T-helper 1 cell treated with Interleukin-12 subunit alpha and Interleukin-12 subunit beta and Interleukin-4 antibody, amounts not matched to agents 30 μg/mL and 1 μg/mL, for 36 hours (primary cell): ENCODE measurements at regions not wholly inside any gene's neighbourhood (a gene's known extent, or its start where the extent isn't known, plus 50 kb on each side); places are given as distances from the start of the nearest gene placed in this dataset.

Experiments used
- H3K27ac Mint-ChIP-seq: one replicate; pipeline ENCODE4 v1.8.0; 2021; ENCODE audit warnings: mild to moderate bottlenecking, mixed read lengths
- H3K27me3 Mint-ChIP-seq: one replicate; pipeline ENCODE4 v1.8.0; 2021; ENCODE audit warnings: low read depth, mixed read lengths
- H3K36me3 Mint-ChIP-seq: one replicate; pipeline ENCODE4 v1.8.0; 2021; ENCODE audit warnings: low read depth, mixed read lengths
- H3K4me1 Mint-ChIP-seq: one replicate; pipeline ENCODE4 v1.8.0; 2021; ENCODE audit warnings: low read depth, mixed read lengths
- H3K4me3 Mint-ChIP-seq: one replicate; pipeline ENCODE4 v1.8.0; 2021; ENCODE audit warnings: mild to moderate bottlenecking, moderate library complexity, mixed read lengths
- H3K9me3 Mint-ChIP-seq: one replicate; pipeline ENCODE4 v1.8.0; 2021; ENCODE audit warnings: mixed read lengths

DNA sequence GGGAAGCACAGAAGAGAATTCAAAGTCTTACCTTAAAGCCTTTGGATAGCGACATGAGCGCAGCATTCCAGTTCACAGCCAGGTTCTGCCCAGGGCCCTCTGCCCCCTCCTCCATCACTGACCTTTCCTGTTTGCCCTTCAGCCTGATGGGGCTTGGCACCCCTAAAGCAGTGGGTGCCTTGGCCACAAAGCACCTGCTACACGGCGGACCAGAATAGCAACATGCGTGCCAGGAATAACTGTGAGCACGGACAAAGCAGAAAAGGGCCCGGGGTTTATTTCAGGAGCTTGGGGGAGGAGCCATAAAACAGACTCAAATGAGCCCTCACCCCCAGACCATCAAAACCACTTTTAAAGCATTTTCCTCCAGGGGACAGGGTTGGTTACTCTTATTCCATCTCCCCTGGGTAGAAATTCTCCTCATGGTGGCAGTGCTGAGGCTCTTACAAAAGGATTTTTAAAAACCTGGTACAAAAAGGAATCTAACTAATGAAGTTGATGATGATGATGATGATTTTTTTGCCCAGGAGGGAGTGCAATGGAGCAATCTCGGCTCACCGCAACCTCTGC lies 135.4 kb downstream of the KLF13 start:
- Mint-ChIP-seq H3K36me3 (no peaks in the 10 kb centered on the region), H3K4me1 (peaks cover 26% of the 10 kb centered on the region), H3K9me3 (no peaks in the 10 kb centered on the region), H3K27ac (no peak overlapping the region), H3K4me3 (no peak overlapping the region), H3K27me3 (no peaks in the 10 kb centered on the region)

DNA sequence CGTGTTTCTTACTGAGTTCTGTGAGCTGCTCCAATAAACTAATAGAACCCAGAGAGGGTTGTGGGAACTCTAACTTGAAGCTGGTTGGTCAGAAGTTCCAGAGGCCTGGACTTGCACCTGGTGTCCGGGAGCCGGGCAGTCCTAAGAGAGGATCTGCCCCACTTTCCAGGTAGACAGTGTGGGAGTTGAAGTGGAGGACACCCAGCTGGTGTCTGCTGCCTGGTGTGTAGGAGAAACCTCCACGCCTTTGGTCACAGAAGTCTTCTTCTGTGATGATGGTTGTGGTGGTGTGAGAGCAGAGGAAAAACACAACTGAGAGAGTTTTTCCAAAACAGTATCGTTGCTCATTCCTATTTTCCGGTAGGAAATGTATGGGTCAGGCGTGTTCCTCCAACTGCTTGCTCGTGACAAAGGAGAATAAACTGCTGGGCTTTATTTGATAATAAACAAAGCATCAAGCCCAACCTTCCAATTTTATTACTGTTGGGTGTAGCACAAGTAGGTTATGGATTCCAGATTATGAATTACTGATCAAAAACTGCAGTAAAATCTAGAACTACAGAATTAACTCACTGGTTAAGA lies 137.0 kb downstream of the KLF13 start:
- H3K36me3 Mint-ChIP-seq = no peaks in the 10 kb centered on the region
- peaks cover 20% of the 10 kb centered on the region for H3K4me1 Mint-ChIP-seq
- no peaks in the 10 kb centered on the region for H3K27me3 Mint-ChIP-seq
- H3K9me3 Mint-ChIP-seq = no peaks in the 10 kb centered on the region
- no peak overlapping the region for H3K27ac Mint-ChIP-seq
- H3K4me3 Mint-ChIP-seq = no peak overlapping the region

DNA sequence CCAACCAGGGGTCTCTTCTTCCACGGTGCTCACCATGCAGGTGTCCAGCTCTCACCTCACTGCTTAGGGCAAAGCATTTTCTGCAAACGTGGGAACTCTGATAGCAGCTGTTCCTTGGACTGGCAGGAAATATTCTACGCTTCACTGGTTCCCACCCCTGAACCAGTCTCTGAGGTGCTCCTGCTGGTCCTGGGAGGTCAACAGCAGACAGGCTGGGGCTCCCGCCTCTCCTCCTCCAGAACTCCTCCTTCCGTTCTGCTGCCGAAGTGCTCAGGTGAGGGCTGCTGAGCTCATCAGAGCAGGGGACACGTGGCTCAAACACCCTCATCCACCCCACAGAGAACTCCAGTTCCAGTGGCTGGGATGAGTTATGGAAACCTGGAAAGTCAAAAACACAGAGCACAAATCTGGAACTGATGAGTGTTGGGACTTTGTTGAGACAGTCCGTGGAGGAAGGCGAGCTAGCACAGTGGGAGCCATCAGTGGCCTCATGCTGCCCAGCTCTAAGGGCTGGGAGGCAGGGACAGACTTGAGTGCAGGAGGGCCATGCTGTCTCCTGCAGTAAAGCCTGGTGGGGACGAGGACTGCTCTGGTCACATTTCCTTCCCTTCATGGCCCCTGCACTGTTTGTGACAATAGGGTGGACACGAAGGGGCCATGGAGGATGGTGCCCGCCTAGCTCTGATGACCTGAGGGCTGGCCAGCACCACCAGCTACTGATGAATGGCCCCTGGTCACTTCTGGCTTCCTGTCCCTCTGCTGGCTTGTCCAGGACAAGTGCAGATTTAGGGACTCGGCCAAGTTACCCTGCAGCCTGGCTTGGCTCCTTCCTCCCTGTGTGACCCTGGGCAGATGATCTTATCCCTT lies 137.8 kb downstream of the KLF13 start:
- Mint-ChIP-seq H3K27me3 (no peaks in the 10 kb centered on the region), H3K36me3 (no peaks in the 10 kb centered on the region), H3K9me3 (no peaks in the 10 kb centered on the region), H3K4me3 (no peak overlapping the region), H3K4me1 (peaks cover 12% of the 10 kb centered on the region), H3K27ac (no peak overlapping the region)

DNA sequence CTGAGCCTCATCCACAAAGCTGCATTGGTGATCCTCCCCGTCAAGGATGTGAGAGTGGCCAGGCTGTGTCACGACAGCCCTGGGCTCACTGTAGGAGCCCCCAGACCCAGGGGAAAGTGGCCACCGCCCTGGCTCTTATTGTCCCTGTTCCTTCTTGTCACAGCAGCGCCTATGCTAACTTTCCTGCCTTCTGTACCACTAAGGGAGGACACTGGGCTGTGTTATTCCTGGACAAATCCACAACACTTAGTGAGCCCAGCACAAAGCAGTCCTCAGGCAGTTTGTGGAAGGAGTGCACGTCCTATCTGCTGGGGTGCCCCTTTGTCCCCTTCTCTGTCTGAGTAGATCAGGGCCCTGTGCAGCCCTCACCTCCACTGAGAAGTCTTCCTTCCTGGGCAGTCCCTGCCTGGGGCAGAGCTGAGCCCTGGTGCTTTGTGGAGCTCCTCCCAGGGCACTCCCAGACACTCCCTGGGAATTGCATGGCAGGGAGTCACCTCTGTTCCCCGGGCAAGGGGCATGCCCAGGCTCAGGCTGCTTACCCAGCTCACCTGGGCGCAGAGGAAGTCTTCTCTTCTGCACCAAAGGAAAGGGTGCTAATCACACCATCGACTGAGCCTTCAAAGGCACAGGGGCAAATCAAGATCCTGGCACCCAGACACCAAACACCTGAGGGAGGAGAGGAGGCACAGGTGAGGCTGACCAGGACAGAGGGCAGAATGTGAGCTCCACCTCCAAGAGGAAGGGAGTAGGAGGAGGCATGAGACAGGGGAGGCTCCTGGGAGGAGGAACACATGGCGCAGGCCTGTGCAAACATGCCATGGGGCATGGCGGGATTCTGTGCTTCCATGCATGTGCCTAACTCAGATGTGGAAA lies 138.7 kb downstream of the KLF13 start:
- Mint-ChIP-seq H3K4me3 (no peak overlapping the region), H3K9me3 (no peaks in the 10 kb centered on the region), H3K27me3 (no peaks in the 10 kb centered on the region), H3K36me3 (no peaks in the 10 kb centered on the region), H3K4me1 (peaks cover 10% of the 10 kb centered on the region), H3K27ac (peak overlapping the region; percentile 55)

DNA sequence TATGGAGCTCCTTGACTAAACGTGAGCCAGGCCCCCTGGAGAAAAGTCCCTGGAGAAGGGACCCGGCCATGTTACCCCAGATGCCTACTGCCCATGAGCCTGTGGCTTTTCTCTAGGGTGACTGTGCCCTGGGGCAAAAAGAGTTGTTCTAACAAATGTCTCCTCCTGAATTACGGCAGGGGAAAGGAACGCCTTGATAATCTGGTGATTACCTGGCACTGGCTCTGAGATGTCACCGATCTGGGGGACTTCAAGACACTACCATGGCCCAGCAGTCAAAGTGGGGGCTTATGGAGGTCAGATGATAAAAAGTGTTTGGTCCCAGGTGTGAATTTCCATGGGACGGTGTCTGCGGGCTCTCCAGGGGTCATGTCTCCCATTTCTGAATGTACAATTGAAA lies 140.7 kb downstream of the KLF13 start:
- Mint-ChIP-seq H3K9me3 (no peaks in the 10 kb centered on the region), H3K27ac (no peak overlapping the region), H3K4me3 (no peak overlapping the region), H3K4me1 (peaks cover 17% of the 10 kb centered on the region), H3K36me3 (no peaks in the 10 kb centered on the region), H3K27me3 (no peaks in the 10 kb centered on the region)

DNA sequence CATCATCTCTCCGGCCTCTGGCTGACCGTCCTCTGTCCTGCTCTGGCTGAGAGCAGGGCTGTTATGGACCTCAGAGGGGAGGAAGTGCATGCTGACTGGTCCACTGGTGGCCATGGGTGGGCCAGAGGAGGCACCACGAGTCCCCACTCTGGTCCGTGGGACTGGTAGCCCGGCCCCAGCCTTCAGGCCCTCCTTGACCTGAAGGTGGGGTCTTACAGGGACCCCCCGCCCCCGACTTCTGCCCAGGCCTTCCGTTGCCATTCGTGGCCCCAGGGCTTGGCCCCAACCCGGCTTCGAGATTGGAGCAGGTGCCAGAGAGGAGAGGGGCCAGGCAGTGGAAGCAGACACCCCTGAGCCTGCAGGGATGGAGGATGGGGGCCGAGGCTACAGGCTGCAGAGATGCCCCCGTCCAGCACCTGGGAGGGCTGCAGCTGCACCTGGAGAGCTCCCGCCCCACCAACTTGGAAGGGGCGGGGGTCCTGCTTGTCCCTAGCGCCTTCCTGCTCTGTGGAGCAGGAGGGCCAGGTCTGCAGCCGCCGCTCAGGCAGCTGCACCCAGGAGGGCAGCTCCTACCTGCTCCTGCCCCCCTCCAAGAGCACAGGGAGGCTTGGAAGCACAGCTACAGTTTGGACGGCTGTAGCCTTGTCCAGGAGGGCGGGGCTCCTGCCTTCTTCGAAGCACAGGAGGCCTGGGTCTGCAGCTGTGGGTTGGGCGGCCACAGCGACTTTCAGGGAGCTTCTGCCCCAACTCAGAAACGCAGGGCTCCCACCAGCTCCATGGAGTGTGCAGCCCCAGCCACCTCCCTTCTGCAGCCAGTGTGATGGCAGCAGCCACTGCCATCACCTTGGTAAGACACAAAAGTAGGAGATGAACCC lies 142.5 kb downstream of the KLF13 start:
- Mint-ChIP-seq H3K27ac (no peak overlapping the region), H3K9me3 (no peaks in the 10 kb centered on the region), H3K4me1 (peaks cover 35% of the 10 kb centered on the region), H3K36me3 (no peaks in the 10 kb centered on the region), H3K27me3 (no peaks in the 10 kb centered on the region), H3K4me3 (no peak overlapping the region)

DNA sequence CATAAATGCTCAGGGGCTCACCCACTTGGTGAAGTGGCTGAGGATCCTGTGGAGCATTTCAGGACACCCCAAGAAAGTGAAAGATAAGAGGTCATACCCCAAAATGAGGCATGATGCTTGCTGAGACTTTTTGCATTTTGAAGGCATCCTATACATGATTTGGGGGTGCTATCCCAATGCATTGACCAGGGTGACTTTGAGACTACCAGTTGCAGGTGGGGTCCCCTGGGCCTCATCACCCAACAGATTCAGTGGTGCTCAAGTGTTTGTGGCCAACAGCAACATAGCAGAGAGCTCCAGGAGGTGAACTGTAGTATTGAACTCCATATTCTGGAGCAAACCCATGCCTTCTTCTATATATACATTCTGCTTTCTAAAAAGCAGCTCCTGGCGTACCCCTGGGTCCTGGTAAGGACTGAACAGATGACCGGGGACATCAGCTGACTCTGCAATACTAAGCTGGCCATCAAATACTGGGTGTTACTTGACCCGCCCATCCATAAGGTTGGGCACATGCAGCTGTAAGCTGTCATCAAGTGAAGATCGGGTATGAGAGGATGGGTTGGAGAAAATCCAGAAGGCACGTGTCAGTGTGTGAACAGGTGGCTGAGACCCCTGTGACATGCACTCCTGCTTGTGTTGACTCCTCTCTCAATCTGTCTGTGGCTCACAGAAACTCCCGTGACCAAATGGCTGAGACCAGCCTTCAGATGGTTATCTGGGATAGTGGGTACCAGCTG lies 143.3 kb downstream of the KLF13 start:
- no peak overlapping the region for H3K27ac Mint-ChIP-seq
- peaks cover 40% of the 10 kb centered on the region for H3K4me1 Mint-ChIP-seq
- no peaks in the 10 kb centered on the region for H3K27me3 Mint-ChIP-seq
- peaks cover 5% of the 10 kb centered on the region for H3K36me3 Mint-ChIP-seq
- no peak overlapping the region for H3K4me3 Mint-ChIP-seq
- H3K9me3 Mint-ChIP-seq = no peaks in the 10 kb centered on the region

DNA sequence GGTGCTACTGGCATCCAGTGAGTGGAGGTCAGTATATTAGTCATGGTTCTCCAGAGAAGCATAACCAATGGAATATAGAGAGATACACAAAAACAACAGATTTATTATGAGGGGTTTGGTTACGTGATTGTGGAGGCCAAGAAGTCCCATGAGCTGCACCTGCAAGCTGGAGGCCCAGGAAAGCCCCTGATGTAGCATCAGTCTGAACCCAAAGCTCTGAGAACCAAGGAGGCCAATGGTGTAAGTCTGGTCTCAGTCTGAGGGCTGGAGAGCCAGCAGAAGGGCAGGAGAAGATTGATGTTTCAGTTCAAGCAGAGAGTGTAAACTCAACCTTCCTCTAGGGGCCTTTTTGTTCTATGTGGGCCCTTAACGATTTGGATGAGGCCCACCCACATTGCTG lies 144.1 kb downstream of the KLF13 start:
- peaks cover 44% of the 10 kb centered on the region for H3K4me1 Mint-ChIP-seq
- H3K4me3 Mint-ChIP-seq = no peak overlapping the region
- no peaks in the 10 kb centered on the region for H3K27me3 Mint-ChIP-seq
- peak overlapping the region; percentile 45 for H3K27ac Mint-ChIP-seq
- H3K9me3 Mint-ChIP-seq = no peaks in the 10 kb centered on the region
- peaks cover 7% of the 10 kb centered on the region for H3K36me3 Mint-ChIP-seq

DNA sequence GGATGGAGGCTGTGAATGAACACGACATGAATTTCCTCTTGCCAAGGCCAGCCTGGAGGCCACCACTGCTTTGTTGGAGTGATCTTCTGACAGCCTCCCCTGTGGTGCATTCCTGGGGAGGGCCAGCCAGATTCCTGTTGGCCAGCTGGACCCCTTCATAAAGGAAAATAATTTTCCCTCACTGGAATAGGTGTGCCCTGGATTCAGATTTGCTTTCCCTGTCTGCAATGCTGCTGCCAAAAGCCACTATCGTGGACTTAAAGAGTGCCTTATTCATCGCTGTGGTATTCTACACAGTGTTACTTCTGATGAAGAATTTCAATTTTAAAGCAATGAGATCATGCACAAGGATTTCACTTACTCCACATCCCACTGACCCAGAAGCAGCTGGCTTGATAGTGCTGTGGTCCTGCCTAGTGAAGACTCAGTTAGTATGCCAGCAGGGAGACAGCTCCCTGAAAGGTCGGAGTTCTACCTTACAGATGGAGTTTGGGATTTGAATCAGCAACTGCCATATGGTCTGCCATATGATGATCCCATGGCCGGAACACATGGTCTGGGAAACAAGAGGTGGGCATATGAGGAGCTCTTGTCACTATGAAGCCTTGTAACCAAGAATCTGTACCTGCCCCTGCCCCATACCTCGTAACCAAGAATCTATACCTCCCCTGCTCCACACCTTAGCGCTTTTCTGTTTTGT lies 145.2 kb downstream of the KLF13 start:
- Mint-ChIP-seq H3K27ac (peak overlapping the region; percentile 86), H3K4me1 (peaks cover 50% of the 10 kb centered on the region), H3K27me3 (no peaks in the 10 kb centered on the region), H3K36me3 (peaks cover 7% of the 10 kb centered on the region), H3K9me3 (no peaks in the 10 kb centered on the region), H3K4me3 (no peak overlapping the region)

DNA sequence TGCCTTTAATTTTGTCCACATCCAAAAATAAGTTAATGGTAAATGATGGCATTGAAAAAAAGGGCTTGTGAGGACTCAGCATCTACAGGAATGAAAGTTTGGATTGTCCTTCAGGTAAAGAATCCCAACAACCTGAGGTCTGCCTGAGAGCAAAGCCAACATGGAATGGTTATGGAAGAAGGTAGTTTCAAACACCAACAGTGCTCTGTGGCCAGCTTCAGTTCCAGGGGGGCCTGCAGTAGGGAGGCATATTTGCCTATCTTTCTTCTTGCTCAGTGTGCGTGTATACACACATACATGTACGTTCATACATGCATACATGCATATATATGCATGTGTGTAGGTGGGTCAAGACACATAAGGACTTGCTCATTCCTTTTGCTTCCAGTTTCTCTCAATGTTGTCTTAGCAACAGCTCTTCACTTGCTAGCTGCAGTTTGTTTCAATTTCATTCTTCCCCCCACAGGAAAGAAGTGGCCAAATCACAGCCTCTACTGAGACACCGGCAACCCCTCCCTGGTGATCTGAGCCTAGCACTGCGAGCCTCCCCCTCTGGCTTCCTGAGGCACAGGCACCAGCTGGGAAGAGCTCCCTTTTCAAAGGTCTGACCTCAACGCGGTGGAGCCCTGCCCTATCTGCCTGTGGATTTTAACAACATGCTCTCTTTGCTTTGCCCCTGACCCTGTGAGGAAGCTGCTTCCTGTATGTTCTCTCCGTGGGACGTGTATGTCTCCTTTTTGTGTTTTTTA lies 146.2 kb downstream of the KLF13 start:
- H3K27me3 Mint-ChIP-seq = no peaks in the 10 kb centered on the region
- H3K27ac Mint-ChIP-seq = peak overlapping the region; percentile 86
- H3K9me3 Mint-ChIP-seq = peaks cover 5% of the 10 kb centered on the region
- peaks cover 50% of the 10 kb centered on the region for H3K4me1 Mint-ChIP-seq
- H3K36me3 Mint-ChIP-seq = peaks cover 14% of the 10 kb centered on the region
- H3K4me3 Mint-ChIP-seq = peak overlapping the region; percentile 59

DNA sequence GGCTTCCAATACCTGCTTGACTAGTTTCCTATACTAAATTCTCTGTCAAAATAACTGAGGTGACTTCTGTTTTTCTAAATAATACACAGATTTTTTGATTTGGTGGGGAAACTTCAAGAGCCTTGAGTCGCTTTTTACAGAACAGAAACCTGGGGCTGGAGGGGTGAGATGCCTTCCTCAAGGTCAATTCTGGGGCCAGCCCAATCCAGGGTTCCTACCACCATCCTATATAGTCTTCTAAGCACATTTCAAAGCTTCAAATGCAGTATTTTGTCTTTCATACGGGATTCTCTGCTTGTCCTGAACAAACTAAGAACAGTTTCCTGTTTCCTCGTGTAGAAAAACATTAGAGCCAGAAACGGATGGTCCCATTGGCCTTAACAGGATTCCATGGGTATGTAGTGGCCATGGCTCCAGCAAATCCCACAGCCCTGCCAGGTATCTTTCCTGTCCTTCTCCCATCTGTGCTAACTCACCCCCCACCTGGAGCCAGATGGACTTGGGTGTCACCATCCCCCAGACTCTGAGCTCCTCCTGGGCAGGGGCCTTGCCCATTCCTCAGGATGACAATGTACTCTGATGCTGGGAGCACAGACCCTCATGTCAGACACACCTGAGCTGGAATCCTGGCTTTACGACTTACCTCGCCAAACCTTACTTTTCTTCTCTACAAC lies 146.9 kb downstream of the KLF13 start:
- Mint-ChIP-seq H3K27me3 (no peaks in the 10 kb centered on the region), H3K36me3 (peaks cover 18% of the 10 kb centered on the region), H3K4me1 (peaks cover 52% of the 10 kb centered on the region), H3K4me3 (peak overlapping the region; percentile 73), H3K9me3 (peaks cover 6% of the 10 kb centered on the region), H3K27ac (peak overlapping the region; percentile 86)
